Cardiac muscle cell (in vitro differentiated cells and primary cell): ENCODE measurements at regions not wholly inside any gene's neighbourhood (a gene's known extent, or its start where the extent isn't known, plus 50 kb on each side); places are given as distances from the start of the nearest gene placed in this dataset.
"Not testable (repeated sequence)": the region's sequence is repeated elsewhere in the genome, so short reads cannot be mapped to it uniquely, and the experiment has no call there.

ENCODE experiments used
- DNase-seq, 2 donors: peaks; one replicate each; pipeline versions ENCODE4 v3.0.0 to v3.0.0-alpha.2; 2010 to 2017; ENCODE audit warnings: low read depth in 1 of 2, low spot score in 1 of 2
- H3K27ac ChIP-seq: fragments of 200-600 bp; sonication (generic); 2 replicates; pipeline ENCODE4 v1.5.1; 2016
- H3K27me3 ChIP-seq: fragments of 200-600 bp; sonication (generic); 2 replicates; pipeline ENCODE4 v1.6.0; 2016; ENCODE audit warnings: control low read depth
- H3K36me3 ChIP-seq: fragments of 200-600 bp; sonication (generic); 2 replicates; pipeline ENCODE4 v1.5.1; 2016; ENCODE audit warnings: control low read depth
- H3K4me1 ChIP-seq: fragments of 200-600 bp; sonication (generic); 2 replicates; pipeline ENCODE4 v1.8.1; 2017; ENCODE audit warnings: low read depth, mild to moderate bottlenecking, mixed run types
- H3K4me3 ChIP-seq: fragments of 200-600 bp; sonication (generic); 2 replicates; pipeline ENCODE4 v1.5.1; 2016; ENCODE audit warnings: mild to moderate bottlenecking
- H3K9me3 ChIP-seq: fragments of 200-600 bp; sonication (generic); 2 replicates; pipeline ENCODE4 v1.5.1; 2017; ENCODE audit warnings: low read depth, mild to moderate bottlenecking, control low read depth
- CTCF ChIP-seq: IDR thresholded peaks from 2 replicates; pipeline ENCODE4 v1.5.1; 2012; ENCODE audit warnings: low read depth, mild to moderate bottlenecking, low read length

- Histone ChIP-seq H3K27me3 (no peaks in the 10 kb centered on the region), H3K36me3 (no peaks in the 10 kb centered on the region), H3K4me1 (no peaks in the 10 kb centered on the region), H3K4me3 (no peak overlapping the region), H3K9me3 (no peaks in the 10 kb centered on the region), H3K27ac (no peak overlapping the region)
- no peak for TF ChIP-seq CTCF
- no peak for DNase-seq
These were observed 179.9 kb upstream of the PRSS58 start for GRCh38 chr7:142437741-142438140.

GRCh38 chr7:142436601-142437000 lies 178.7 kb upstream of the PRSS58 start:
- no peaks in the 10 kb centered on the region for H3K4me1 ChIP-seq
- H3K9me3 ChIP-seq: no peaks in the 10 kb centered on the region
- H3K4me3 ChIP-seq: no peak overlapping the region
- no peak for DNase-seq
- H3K36me3 ChIP-seq: no peaks in the 10 kb centered on the region
- no peaks in the 10 kb centered on the region for H3K27me3 ChIP-seq
- H3K27ac ChIP-seq: no peak overlapping the region
- TF ChIP-seq CTCF: no peak

GRCh38 chr7:142435606-142436005 lies 177.7 kb upstream of the PRSS58 start:
- H3K27ac ChIP-seq, H3K27me3 ChIP-seq, H3K4me1 ChIP-seq, DNase-seq, H3K9me3 ChIP-seq, H3K36me3 ChIP-seq, H3K4me3 ChIP-seq: not testable (repeated sequence)

GRCh38 chr7:142434666-142435167 lies 176.9 kb upstream of the PRSS58 start:
- DNase-seq: no peak
- no peaks in the 10 kb centered on the region for H3K27me3 ChIP-seq
- H3K27ac ChIP-seq: no peak overlapping the region
- H3K4me1 ChIP-seq: no peaks in the 10 kb centered on the region
- no peak for TF ChIP-seq CTCF
- no peaks in the 10 kb centered on the region for H3K9me3 ChIP-seq
- H3K36me3 ChIP-seq: no peaks in the 10 kb centered on the region
- H3K4me3 ChIP-seq: no peak overlapping the region

GRCh38 chr7:142434133-142434532 lies 176.3 kb upstream of the PRSS58 start:
- not testable (repeated sequence) for H3K27me3 ChIP-seq, H3K9me3 ChIP-seq, H3K4me3 ChIP-seq, H3K36me3 ChIP-seq, H3K27ac ChIP-seq, H3K4me1 ChIP-seq, DNase-seq

GRCh38 chr7:142432377-142432776 lies 174.5 kb upstream of the PRSS58 start:
- DNase-seq: no peak

More at GRCh38 chr7:142432377-142432776, 174.5 kb upstream of the PRSS58 start:
- H3K4me3 ChIP-seq: no peak overlapping the region
- H3K27ac ChIP-seq: no peak overlapping the region
- no peaks in the 10 kb centered on the region for H3K4me1 ChIP-seq
- TF ChIP-seq CTCF: no peak
- no peaks in the 10 kb centered on the region for H3K36me3 ChIP-seq
- no peaks in the 10 kb centered on the region for H3K9me3 ChIP-seq
- H3K27me3 ChIP-seq: no peaks in the 10 kb centered on the region
